Breast epithelium (tissue), 4 donors: ENCODE measurements at regions not wholly inside any gene's neighbourhood (a gene's known extent, or its start where the extent isn't known, plus 50 kb on each side); places are given as distances from the start of the nearest gene placed in this dataset.

ENCODE experiments used
- DNase-seq, 2 donors: peaks; one replicate each; pipeline ENCODE4 v3.0.0-alpha.2; 2019; ENCODE audit warnings: low spot score in 2 of 2
- H3K27ac ChIP-seq, 2 donors: fragments of 200-600 bp; sonication (generic) in 1 of 2; one replicate each; pipeline ENCODE4 v1.5.1; 2016 to 2019; ENCODE audit warnings: mild to moderate bottlenecking in 1 of 2
- H3K27me3 ChIP-seq, 2 donors: fragments of 200-600 bp; sonication (generic) in 1 of 2; one replicate each; pipeline versions ENCODE4 v1.5.1 to v1.6.0; 2017 to 2019; ENCODE audit warnings: control low read depth in 1 of 2, mild to moderate bottlenecking in 1 of 2
- H3K36me3 ChIP-seq: fragments of 200-600 bp; one replicate; pipeline ENCODE4 v1.5.1; 2019
- H3K4me1 ChIP-seq, 2 donors: fragments of 200-600 bp; sonication (generic); one replicate each; pipeline ENCODE4 v1.5.1; 2016 to 2019; ENCODE audit warnings: control low read depth in 1 of 2
- H3K4me3 ChIP-seq, 3 donors: fragments of 200-600 bp; sonication (generic); 1 replicate in 2 of 3; 2 replicates in 1 of 3; pipeline ENCODE4 v1.5.1; 2016 to 2019; ENCODE audit warnings: mild to moderate bottlenecking in 3 of 3, moderate library complexity in 2 of 3
- H3K9me3 ChIP-seq, 2 donors: fragments of 200-600 bp; sonication (generic) in 1 of 2; one replicate each; pipeline ENCODE4 v1.5.1; 2016 to 2019; ENCODE audit warnings: control low read depth in 1 of 2
- CTCF ChIP-seq, 3 donors: fragments of 450-650 bp; IDR thresholded peaks; one replicate each; pipeline ENCODE4 v1.5.1; 2016 to 2017; ENCODE audit warnings: antibody characterized with exemption in 3 of 3, mild to moderate bottlenecking in 3 of 3, moderate library complexity in 3 of 3
- POLR2A ChIP-seq: fragments of 450-650 bp; IDR thresholded peaks from one replicate; pipeline ENCODE4 v1.6.1; 2016; ENCODE audit warnings: antibody characterized with exemption, mild to moderate bottlenecking, moderate library complexity
- POLR2AphosphoS5 ChIP-seq, 3 donors: sonication (generic); formaldehyde crosslinking; IDR thresholded peaks; one replicate each; pipeline ENCODE4 v1.6.1; 2017; ENCODE audit warnings: antibody characterized with exemption in 3 of 3
- intact Hi-C: fragments of 100-400 bp; cut with DNase I; formaldehyde crosslinking; loops from one replicate; pipeline ENCODE4 v1.15.1; 2023; ENCODE audit warnings: low total_unique reads

- H3K27me3 ChIP-seq, result no peaks in the 10 kb centered on the region
- no peak for DNase-seq
- TF ChIP-seq POLR2AphosphoS5 (IDR thresholded peaks at IDR 0.05), result no peak
- TF ChIP-seq CTCF (IDR thresholded peaks at IDR 0.05), result peak in 1 of 3 donors; percentile 26
- H3K27ac ChIP-seq, result no peak overlapping the region
- H3K4me3 ChIP-seq, result no peak overlapping the region
- intact Hi-C loops, result no loop called here
- H3K36me3 ChIP-seq, result no peaks in the 10 kb centered on the region
- peaks cover 0 to 32% of the 10 kb centered on the region in 2 donors for H3K9me3 ChIP-seq
- H3K4me1 ChIP-seq, result no peaks in the 10 kb centered on the region
These were observed 66.2 kb upstream of the TACR3 start for GRCh38 chr4:103786014-103786413.

GRCh38 chr4:103778221-103778620 is 58.4 kb upstream of the TACR3 start:
- Histone ChIP-seq H3K27ac (no peak overlapping the region), H3K27me3 (no peaks in the 10 kb centered on the region), H3K4me3 (no peak overlapping the region), H3K4me1 (no peaks in the 10 kb centered on the region), H3K9me3 (no peaks in the 10 kb centered on the region), H3K36me3 (no peaks in the 10 kb centered on the region)
- TF ChIP-seq POLR2AphosphoS5 (IDR thresholded peaks at IDR 0.05) (no peak), CTCF (IDR thresholded peaks at IDR 0.05) (no peak), POLR2A (no peak)
- intact Hi-C loops, result no loop called here
- no peak for DNase-seq

GRCh38 chr4:103774326-103774825 is 54.6 kb upstream of the TACR3 start:
- no peak for DNase-seq
- no peak overlapping the region for H3K4me3 ChIP-seq
- no peaks in the 10 kb centered on the region for H3K4me1 ChIP-seq
- TF ChIP-seq POLR2A (no peak), POLR2AphosphoS5 (IDR thresholded peaks at IDR 0.05) (no peak), CTCF (IDR thresholded peaks at IDR 0.05) (no peak)
- H3K36me3 ChIP-seq, result no peaks in the 10 kb centered on the region
- H3K27ac ChIP-seq, result no peak overlapping the region
- H3K27me3 ChIP-seq, result no peaks in the 10 kb centered on the region
- no peaks in the 10 kb centered on the region for H3K9me3 ChIP-seq
- intact Hi-C loops, result no loop called here

GRCh38 chr4:103773691-103774231 is 54.0 kb upstream of the TACR3 start:
- DNase-seq, result no peak
- H3K27me3 ChIP-seq, result no peaks in the 10 kb centered on the region
- H3K4me1 ChIP-seq, result no peaks in the 10 kb centered on the region
- H3K4me3 ChIP-seq, result no peak overlapping the region
- H3K36me3 ChIP-seq, result no peaks in the 10 kb centered on the region
- H3K27ac ChIP-seq, result no peak overlapping the region
- H3K9me3 ChIP-seq, result no peaks in the 10 kb centered on the region
- TF ChIP-seq CTCF (IDR thresholded peaks at IDR 0.05) (no peak), POLR2AphosphoS5 (IDR thresholded peaks at IDR 0.05) (no peak), POLR2A (no peak)
- intact Hi-C loops, result no loop called here
